CD4-positive, alpha-beta T cell treated with Interleukin-4 for 4 hours (primary cell): ENCODE measurements at regions not wholly inside any gene's neighbourhood (a gene's known extent, or its start where the extent isn't known, plus 50 kb on each side); places are given as distances from the start of the nearest gene placed in this dataset.
A peak's percentile ranks its signal among the peaks of the same experiment; 100 is the strongest.
"Not testable (repeated sequence)": the region's sequence is repeated elsewhere in the genome, so short reads cannot be mapped to it uniquely, and the experiment has no call there.

Experiments used
- DNase-seq: peaks from one replicate; pipeline ENCODE4 v3.0.0-alpha.2; 2020

DNA sequence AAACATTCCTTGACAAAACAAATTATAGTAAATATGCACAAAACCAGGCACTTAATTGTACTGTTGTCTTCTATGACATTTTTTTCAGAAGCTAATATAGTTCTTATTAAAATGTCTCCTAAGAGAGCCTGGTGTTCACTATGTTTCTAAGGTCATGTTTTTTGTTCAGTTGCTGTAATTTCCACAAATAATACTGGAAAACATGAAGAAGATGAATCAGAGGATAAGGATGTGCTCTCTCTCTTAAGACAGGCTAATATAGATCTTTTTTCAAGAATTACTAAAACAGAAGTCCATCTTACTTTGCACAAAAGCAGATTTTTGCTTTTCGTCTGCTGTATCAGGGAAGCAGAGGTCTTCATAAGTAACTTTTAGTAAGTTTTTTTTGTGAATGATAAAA, 823.0 kb upstream of the NECTIN3 start:
- DNase-seq, result no peak

DNA sequence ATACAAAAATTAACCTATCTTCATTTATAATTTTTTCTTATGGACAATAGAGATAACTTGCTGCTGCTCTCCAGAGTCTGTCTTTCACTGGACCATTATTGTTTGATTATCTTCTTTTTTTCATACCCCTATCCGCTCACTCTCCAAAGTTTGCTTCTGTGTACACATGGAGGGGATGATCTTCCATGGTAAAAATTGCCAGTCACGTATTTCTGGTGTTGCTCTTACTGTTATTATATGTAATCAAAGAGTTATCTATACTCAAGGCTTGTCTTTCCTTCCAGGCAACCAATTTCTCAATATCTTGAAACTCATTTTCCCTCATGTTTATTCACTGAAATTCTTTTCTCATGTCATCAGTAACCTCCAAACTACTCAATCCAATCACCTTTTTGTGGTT, 817.8 kb upstream of the NECTIN3 start:
- DNase-seq, result no peak

DNA sequence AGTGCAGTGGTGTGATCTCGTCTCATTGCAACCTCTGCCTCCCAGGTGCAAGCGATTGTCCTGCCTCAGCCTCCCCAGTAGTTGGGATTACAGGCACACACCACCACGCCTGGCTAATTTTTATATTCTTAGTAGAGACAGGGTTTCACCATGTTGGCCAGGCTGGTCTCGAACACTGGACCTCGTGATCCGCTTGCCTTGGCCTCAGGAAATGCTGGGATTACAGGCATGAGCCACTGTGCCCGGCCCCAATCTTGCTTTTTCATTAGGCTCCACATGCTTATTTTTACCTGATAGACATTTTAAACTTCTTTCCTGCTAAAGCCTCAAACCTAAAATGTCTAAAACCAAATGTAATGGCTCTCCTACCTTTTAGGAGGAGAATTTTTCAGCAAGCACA, 817.0 kb upstream of the NECTIN3 start:
- no peak for DNase-seq

DNA sequence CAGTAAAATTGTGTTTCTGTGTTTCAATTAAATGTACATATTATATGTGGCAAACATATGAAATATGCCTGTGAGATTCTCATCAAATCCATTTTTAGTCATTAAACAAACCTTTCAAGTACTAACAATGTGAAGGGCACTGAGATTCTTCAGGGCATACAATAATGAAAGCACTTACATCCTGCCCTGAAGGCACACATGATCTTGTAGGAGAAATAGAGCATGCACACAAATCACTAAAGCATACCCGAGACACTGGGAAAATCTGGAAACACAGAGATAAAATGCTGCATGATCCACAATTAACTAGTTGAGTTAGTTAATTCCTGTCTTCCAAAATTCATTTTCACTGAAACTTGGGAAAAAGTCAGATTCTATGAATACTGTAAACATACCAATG, 810.5 kb upstream of the NECTIN3 start:
- no peak for DNase-seq

DNA sequence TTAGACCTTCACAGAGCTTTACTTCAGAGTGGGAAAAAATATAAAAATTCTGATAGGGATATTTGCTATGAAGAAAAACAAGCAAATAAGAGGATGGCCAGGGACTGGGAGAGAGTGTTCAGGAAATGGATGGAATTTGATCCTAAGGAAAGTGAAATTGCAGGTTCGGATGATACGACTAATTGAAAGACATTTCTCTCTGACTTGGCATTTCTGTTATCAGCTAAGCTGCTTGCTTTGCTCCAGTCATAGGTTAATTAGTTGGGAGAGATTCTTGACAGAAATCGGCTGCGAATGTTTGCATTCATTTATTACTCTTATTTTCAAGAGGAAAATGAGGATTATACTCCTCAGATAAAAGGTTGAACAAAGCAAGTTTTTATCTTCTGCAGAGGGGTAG, 808.7 kb upstream of the NECTIN3 start:
- no peak for DNase-seq

DNA sequence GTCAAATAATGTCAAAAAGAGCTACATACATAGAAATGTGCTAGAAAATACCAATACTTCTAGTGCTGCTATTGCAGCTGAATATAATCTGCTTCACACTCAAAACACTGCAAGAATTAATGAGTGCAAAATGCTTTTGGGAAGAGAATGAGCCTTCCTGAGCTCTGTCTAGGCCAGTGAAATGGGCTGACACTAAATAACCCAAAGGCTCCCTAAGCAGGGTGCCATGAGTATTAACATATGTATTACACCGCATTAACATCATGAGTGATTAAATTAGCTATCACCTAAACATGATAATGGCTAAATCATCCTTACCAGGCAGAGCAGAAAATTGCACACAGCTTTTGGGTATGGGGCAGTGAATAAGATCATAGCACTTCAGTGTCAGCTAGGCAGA, 806.3 kb upstream of the NECTIN3 start:
- no peak for DNase-seq

DNA sequence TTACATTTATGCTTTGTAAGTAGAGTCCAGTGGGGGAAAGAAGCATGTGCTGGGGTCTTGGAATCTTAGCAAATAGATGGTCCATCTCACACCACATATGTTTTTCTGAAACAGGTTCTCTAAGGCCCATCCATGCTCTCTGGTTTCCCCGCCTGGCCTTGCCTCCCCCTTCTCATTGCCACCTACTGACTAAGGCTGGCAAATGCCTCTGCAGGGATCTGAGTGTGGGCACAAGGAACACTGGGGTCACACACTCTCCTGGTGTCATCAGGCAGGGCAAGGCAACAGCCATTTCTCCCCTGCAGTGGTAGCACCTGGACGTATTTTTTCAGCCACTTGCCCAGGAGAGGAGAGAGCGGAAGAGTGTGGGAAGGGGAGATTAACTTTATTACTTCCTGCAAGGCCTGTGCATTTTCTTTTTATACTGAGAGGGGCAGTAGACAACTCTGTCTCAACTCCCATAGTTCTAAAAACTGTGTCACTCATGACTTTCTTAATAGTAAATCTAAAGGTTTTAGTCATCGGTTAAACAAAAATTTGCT, 804.2 kb upstream of the NECTIN3 start:
- DNase-seq, result no peak

DNA sequence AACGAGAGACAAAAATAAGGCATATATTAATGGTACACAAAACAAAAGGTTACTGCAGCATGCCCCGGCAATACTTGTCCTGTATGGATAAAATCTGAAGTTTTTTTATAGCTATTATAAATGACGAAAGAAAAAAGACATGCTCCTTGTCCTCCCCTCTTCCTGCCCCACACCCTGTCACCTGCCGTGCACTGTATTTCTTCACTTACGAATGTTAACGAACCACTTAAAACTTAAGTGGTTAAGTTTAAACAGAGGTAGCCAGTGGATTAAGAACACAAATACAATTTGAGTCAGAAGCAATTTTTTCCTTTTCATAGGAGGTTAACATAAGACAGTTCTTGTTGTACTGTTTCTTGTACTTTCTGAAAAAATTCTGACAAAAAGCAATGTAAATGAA, 799.1 kb upstream of the NECTIN3 start:
- no peak for DNase-seq

DNA sequence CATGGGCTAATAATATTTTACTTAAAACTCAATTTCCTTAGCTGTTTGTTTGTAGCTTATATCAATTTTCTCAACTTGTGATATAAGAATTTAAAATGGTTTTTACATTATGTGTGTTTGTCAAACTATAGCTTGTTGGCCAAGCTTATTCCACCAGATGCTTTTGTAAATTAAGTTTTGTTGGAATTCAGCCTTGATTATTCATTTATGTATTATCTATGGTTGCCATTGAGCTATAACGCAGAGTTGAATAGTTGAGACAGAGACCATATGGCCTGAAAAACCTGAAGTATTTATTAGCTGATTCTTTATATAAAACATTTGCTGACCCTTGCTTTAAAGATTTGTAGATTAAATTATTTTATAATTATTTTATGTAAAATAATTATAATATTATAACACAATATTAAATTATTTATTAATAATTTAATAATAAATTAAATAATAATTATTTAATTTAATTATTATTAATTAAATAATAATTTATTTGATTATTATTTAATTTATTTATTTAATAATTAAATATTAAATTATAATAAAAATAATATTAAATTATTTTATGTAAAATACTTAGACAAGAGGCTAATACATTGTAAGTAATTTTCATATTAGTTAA, 779.6 kb upstream of the NECTIN3 start:
- DNase-seq, result no peak

DNA sequence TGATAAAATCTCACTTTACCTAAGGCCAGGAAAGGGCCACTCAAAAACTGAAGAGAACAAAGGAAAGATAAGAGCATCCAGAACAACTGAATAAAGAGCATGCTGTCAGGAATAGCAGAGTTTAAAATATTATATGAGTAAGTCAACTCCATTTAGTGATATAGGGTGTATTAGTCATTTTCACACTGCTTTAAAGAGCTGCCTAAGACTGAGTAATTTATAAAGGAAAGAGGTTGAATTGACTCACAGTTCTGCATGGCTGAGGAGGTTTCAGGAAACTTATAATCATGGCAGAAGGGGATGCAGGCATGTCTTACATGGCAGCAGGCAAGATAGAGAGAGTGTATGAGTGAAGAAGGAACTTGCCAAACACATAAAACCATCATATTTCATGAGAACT, 778.0 kb upstream of the NECTIN3 start:
- no peak for DNase-seq

DNA sequence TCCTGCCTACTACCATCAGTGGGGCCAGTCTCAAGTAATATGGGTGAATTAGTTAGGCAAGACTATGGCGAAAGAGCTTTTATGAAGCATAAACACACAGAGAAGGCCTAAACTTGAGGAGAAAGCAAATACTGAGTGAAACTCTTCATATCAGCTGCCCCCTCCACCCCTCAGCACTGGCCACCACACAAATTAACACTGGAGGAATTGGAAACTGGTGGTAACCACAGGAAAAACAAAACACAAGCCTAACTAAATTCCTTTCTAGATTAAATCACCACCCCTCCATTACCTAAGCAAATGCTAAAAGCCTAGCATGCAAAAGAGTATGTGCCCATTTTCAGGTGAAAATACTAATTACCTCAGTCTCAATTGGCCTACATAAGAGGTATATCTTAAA, 774.7 kb upstream of the NECTIN3 start:
- no peak for DNase-seq

DNA sequence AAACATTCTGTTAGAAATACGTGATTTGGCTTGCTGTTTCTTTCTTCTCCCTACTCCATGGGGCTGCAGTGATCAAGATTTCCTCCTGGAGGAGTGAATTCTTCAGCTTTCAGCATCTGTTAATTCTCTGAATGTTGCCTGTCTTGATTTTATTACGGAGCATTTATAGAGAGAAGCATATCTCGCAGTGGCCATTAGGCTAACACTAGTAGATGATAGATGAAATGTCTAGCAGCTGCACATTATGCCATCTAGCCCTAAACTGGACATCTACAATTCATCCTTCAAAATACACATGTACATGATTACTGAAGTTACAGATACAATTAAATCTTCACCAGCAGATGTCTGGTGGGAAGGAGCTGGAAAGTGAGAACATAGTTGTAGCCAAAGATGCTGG, 769.8 kb upstream of the NECTIN3 start:
- DNase-seq, result no peak

DNA sequence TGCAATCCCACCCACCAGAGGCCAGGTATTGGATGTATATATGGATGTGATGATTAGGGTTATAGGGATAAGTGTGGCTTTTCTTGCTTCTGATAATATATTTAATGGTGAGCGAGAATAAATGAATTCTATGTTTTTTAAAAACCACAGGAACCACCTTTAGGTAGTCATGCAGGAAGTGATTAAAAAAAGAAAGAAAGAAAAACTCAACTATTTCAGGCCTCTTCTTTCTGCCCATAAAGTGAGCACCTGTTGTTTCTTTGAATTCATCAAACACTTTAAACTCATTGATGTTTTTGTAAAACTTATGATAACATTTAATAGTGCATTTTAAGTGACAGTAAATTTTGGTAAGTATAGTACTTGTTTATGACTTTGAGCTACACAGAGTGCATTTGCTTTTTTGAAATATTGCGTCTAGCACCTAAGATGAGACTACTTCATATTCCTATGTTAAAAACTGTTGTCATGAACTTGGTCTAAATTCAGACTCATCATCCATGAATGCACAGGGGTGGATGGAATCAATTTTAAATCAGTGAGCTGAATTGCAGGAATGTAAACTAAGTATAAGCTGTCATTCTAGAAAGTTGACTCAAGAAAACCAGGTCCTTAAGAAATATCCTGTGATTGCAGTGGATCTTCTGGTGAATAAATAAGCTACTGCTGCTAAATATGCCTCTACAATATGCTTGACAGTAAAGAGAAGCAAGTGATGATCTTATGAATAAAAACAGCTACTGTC, 764.4 kb upstream of the NECTIN3 start:
- DNase-seq, result no peak

DNA sequence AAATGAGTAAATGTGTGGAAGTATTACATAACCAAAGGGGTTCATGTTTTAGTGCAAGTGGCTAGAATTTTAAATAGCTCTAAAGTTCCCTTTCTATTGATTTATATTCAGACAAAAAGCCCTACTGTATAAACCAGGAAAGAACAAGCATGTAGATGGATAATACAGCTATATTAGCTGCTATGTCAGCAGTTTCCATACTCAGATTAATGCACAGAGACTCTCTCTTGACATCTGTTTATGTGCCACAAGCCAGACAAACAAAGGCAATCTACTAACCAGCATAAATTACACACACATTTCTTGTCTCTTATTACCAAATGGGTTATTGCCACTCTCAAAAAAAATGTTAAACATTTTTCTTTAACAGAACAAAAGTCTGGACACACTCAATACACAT, 760.1 kb upstream of the NECTIN3 start:
- no peak for DNase-seq

DNA sequence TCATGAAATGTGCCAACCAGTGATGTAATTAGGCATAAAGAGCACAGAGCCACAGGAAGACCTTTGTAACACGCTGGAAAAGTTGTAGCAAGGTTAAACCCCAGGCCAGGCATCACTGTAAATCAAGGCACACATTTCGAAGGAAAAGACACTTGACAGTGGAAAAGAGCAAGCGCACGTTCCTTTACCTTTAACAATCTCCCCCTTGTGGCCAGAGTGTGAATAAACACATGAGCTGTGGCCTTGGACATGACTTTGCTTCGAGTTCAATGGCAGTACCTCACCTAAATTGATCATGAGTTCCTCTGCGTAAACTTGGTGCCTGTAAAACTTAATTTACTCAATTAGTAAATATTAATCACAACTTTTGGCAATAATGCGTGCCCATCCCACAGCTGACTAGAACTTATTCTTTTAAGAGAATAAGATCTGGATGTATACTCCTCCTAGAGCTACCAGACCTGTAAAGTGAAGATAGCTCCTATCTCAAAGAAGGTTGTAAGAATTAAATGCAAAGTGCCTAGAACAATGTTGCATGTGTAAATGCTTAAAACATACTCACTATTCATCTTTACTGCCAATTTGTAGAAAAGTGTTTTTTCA, 757.0 kb upstream of the NECTIN3 start:
- DNase-seq, result peak; percentile 79

DNA sequence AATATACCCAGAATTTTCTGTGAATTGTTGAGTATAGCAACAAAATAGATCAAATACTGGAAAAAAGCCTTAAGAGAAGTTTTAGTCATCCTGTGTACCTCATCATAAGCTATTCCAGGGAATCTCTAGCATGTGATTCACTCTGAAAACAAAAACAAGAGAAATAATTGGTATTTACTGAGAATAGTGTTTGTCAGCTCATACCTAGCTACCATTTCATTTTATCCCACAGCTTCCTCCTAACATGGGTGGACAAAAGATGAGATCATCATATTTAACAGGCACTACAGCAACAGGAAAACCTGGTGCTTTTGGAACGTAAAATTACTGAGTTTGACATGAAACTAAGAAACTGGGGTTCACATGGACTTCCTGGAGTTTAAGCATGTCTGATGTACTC, 753.5 kb upstream of the NECTIN3 start:
- DNase-seq, result no peak

DNA sequence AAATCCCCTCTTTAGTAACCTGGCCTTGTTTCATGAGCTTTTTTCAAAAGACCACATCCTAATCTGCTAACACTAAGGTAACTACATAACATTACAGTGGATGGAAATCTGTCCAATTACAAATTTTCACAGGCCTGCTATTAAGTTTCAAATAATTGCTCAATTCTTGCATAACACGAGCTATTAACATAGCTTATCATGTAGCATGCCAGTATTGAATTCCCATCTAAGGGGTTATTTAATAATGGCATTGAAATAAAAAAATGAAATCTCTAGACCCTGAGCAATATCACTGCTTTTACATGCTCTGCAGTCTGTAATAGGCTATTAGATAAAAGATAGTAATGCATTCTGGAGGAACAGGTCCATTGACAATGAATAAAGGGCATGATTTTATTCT, 748.3 kb upstream of the NECTIN3 start:
- no peak for DNase-seq

DNA sequence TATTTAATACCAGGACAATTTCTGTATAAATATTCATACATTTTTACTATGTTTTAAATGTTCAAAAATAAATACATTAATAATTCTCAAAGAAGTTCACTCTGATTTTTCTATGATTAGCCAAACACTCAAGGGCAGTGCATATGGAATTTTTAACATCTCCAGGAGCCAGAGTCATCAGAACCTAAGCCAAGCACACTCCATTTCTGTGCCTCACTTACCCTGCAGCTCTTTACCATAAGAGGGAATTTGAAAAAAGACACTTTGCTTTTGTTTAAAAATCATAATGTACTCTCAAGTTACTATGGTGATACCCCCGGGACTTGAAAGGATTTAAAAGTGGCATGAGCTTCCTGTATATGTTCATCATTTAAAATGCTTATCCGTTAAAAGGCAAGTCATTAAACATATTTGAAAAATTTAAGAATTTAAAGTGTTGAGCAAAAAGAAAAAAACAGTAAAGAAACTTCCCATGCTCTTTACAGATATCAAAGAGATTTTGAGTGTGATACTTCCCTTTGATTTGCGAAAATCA, 747.4 kb upstream of the NECTIN3 start:
- no peak for DNase-seq

DNA sequence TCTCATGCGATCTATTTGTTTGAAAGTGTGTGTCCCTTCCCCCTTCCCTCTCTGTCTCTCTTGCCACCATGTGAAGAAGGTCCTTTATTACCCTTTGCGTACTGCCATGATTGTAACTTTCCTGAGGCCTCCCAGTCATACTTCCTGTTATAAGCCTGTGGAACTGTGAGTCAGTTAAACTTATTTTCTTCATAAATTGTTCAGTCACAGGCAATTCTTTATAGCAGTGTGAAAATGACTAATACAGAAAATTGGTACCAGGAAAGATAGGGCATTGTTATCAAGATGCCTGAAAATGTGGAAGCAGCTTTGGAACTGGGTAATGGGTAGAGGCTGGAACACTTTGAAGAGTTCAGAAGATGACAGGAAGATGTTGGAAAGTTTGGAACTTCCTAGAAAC, 743.7 kb upstream of the NECTIN3 start:
- DNase-seq, result no peak

DNA sequence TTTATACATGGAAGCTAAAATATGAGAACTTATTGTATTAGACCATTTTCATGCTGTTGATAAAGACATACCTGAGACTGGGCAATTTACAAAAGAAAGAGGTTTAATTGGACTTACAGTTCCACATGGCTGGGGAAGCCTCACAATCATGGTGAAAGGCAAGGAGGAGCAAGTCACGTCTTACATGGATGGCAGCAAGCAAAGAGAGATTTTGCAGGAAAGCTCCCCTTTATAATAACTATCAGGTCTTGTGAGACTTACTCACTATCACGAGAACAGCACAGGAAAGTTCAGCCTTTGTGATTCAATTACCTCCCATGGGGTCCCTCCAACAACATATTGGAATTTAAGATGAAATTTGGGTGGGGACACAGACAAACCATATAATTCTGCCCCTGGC, 740.1 kb upstream of the NECTIN3 start:
- not testable (repeated sequence) for DNase-seq

DNA sequence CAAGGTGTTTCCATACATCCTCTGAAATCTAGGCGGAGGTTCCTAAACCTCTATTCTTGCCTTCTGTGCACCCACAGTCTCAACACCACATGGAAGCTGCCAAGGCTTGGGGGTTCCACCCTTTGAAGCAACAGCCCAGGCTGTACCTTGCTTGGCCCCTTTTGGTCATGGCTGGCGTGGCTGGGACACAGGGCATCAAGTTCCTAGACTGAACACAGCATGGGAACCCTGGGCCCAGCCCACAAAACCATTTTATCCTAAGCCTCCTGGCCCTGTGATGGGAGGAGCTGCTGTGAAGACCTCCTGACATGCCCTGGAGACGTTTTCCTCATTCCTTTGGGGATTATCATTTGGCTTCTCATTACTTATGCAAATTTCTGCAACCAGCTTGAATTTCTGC, 739.0 kb upstream of the NECTIN3 start:
- DNase-seq, result no peak

DNA sequence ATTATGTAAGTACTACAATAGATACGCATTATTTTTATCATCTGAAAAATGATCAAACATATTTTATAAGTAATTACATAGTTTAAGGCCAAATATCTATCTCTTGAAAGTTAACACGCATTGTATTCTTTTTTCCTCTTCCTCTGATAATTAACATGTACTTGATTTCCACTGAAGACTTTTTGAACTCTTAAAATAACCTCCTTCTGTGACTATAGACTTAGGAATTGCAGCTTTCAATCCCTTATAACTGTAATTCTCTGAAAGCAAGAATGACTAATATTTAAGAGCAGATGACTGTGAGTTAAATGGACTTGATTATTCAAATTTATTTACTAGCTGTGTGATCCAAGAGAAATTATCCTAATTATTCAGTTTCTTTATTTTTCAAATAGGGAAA, 730.6 kb upstream of the NECTIN3 start:
- no peak for DNase-seq

DNA sequence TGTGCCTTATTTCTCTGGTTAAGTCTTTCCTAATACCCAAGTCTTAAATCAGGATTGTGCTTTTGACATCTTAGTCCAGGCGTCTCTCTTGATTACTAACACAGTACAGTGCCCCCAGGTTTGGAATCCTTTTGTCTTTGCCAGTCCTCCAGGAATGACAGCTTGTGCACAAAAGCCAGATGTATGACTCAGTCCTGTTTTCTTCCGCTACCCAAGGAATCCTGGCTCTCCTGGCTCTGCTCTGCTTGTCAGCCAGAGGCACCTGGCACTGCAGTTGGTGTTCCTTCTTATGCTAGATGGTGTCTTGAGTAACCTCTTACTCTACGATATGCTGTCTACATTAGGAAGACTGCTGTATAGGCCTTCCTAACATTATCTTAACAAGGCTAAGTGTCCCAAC, 728.2 kb upstream of the NECTIN3 start:
- DNase-seq, result no peak

DNA sequence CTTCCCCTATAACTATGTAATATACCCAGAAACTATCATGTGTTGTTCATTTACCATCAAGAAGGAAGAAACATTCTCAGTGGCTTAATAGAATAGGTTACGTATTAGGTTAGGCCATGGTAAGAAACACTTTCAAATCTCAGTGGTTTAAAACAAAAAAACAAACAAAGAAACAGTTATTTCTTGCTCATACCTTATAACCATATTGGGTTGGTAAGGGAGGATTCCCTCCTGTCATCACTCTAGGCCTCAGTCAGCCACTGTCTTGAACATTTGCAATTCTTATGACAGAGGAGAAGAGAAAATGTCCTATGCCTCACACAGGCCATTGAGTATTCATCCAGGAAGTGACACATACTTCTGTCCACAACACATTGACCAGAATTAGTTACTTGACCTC, 727.7 kb upstream of the NECTIN3 start:
- DNase-seq, result no peak
